Activated T-helper 2 cell treated with anti-CD3 and anti-CD28 coated beads, Interferon-gamma antibody, Interleukin-2, Interleukin-4, amounts not matched to agents 10 μg/mL and 5 μg/mL and 100 μg/mL, durations not matched to agents 14 hours and 24 hours and 36 hours (primary cell): ENCODE measurements at regions not wholly inside any gene's neighbourhood (a gene's known extent, or its start where the extent isn't known, plus 50 kb on each side); places are given as distances from the start of the nearest gene placed in this dataset.
"Not testable (repeated sequence)": the region's sequence is repeated elsewhere in the genome, so short reads cannot be mapped to it uniquely, and the experiment has no call there.

ENCODE experiments used
- DNase-seq: peaks from one replicate; pipeline ENCODE4 v3.0.0; 2021; ENCODE audit warnings: low spot score
- H3K27ac Mint-ChIP-seq: one replicate; pipeline ENCODE4 v1.8.0; 2021; ENCODE audit warnings: mixed read lengths
- H3K27me3 Mint-ChIP-seq: one replicate; pipeline ENCODE4 v1.8.0; 2021; ENCODE audit warnings: low read depth, mixed read lengths
- H3K36me3 Mint-ChIP-seq: one replicate; pipeline ENCODE4 v1.8.0; 2021; ENCODE audit warnings: low read depth, mixed read lengths
- H3K4me1 Mint-ChIP-seq: one replicate; pipeline ENCODE4 v1.8.0; 2021; ENCODE audit warnings: low read depth, mixed read lengths
- H3K4me3 Mint-ChIP-seq: one replicate; pipeline ENCODE4 v1.8.0; 2021; ENCODE audit warnings: low read depth, mild to moderate bottlenecking, moderate library complexity, mixed read lengths
- H3K9me3 Mint-ChIP-seq: one replicate; pipeline ENCODE4 v1.8.0; 2021; ENCODE audit warnings: mixed read lengths
- intact Hi-C: fragments of 100-400 bp; cut with micrococcal nuclease; formaldehyde crosslinking; loops from one replicate; pipeline ENCODE4 v1.15.1; 2023

DNA sequence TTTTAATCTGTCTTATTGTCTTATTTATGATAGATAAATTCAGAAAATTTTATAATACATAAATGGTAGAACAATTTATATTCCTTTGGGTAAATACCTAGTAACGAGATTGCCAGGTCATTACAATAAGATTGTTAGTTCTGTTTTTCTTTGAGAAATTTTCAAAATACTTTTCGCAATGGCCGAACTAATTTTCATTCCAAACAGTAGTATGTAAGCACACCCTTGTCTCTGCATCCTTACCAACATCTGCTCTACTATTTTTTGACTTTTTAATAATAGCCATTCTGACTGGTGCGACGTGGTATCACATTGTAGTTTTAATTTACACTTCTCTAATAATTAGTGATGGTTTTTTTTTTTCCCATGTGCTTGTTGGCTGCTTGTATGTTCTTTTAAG is 351.4 kb upstream of the LUZP2 start:
- intact Hi-C loops = no loop called here
- no peaks in the 10 kb centered on the region for H3K27me3 Mint-ChIP-seq
- peaks cover 16% of the 10 kb centered on the region for H3K9me3 Mint-ChIP-seq
- no peaks in the 10 kb centered on the region for H3K4me1 Mint-ChIP-seq
- no peak overlapping the region for H3K4me3 Mint-ChIP-seq
- no peaks in the 10 kb centered on the region for H3K36me3 Mint-ChIP-seq
- DNase-seq = no peak
- no peak overlapping the region for H3K27ac Mint-ChIP-seq

DNA sequence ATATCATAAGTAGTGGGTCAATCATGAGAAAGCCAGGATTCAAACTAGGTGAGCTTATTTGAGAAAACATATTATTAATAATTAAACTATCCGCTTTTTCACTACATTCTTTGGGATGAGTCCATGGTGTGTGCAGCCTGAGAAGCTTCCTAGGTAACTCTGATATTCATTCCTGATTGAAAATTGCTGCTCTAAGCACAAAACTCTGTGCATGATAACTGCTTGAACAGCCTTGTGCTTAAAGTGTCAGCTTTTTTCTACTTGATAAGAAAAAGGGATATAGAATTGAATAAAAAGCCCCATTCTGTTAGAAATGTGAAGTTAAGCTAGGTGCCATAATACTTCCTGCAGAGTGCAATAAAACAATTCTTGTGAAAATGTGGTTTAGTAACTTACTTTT is 343.5 kb upstream of the LUZP2 start:
- no peak for DNase-seq
- H3K4me3 Mint-ChIP-seq = no peak overlapping the region
- H3K4me1 Mint-ChIP-seq = no peaks in the 10 kb centered on the region
- no peaks in the 10 kb centered on the region for H3K36me3 Mint-ChIP-seq
- intact Hi-C loops = no loop called here
- no peaks in the 10 kb centered on the region for H3K27me3 Mint-ChIP-seq
- H3K9me3 Mint-ChIP-seq = peaks cover 18% of the 10 kb centered on the region
- no peak overlapping the region for H3K27ac Mint-ChIP-seq

DNA sequence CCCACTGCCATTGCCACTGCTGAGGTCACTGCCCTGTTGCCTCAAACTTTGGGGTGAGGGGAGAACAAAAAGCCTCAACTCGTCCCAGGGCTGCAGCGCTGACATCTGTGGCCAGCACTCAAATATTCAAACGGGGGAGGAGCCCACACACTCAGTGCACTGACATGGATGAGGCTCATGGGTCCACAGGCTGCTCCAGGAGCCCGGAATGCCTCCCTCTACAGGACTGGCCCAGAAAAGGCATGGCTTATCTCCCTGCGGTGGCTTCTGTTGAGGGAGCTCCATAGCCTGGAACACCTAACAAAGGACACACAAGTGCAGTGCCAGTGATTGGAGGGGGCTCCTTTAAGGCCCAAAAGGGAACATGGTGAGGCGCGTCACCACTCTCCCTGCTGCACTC is 341.1 kb upstream of the LUZP2 start:
- Mint-ChIP-seq H3K27me3 (no peaks in the 10 kb centered on the region), H3K9me3 (peaks cover 15% of the 10 kb centered on the region), H3K27ac (no peak overlapping the region), H3K4me3 (no peak overlapping the region), H3K4me1 (no peaks in the 10 kb centered on the region), H3K36me3 (no peaks in the 10 kb centered on the region)
- intact Hi-C loops = no loop called here
- no peak for DNase-seq

DNA sequence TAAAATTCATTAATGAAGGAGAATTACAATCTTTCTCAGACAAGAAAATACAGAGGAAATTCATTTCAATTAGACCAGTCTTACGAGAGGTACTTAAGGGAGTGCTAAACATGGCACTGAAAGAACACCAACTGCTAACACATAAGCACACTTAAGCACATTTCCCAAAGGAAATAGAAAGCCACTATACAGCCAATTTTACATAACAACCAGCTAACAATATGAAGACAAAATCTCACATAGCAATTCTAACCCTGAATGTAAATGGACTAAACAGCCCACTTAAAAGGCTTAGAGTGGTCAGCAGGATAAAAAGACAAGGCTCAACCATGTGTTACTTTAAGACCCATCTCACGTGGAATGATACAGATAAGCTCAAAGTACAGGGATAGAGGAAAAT is 339.5 kb upstream of the LUZP2 start:
- no peak overlapping the region for H3K27ac Mint-ChIP-seq
- no peaks in the 10 kb centered on the region for H3K27me3 Mint-ChIP-seq
- no peaks in the 10 kb centered on the region for H3K36me3 Mint-ChIP-seq
- H3K4me1 Mint-ChIP-seq = no peaks in the 10 kb centered on the region
- intact Hi-C loops = no loop called here
- DNase-seq = no peak
- H3K4me3 Mint-ChIP-seq = no peak overlapping the region
- H3K9me3 Mint-ChIP-seq = peaks cover 16% of the 10 kb centered on the region

DNA sequence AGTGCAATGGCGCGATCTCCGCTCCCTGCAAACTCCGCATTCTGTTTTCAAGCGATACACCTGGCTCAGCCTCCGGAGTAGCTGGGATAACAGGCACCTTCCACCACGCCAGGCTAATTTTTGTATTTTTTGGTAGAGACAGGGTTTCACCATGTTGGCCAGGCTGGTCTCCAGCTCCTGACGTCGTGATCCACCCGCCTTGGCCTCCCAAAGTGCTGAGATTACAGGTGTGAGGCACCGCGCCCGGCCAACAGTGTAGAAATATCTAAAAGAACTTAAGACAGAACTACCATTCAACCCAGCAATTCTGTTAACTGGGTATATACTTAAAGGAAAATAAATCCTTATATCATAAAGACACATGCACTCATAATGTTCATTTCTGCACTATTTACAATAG is 335.3 kb upstream of the LUZP2 start:
- Mint-ChIP-seq H3K4me1 (no peaks in the 10 kb centered on the region), H3K9me3 (peaks cover 18% of the 10 kb centered on the region), H3K27me3 (no peaks in the 10 kb centered on the region), H3K36me3 (no peaks in the 10 kb centered on the region), H3K27ac (no peak overlapping the region), H3K4me3 (no peak overlapping the region)
- intact Hi-C loops = no loop called here
- no peak for DNase-seq

DNA sequence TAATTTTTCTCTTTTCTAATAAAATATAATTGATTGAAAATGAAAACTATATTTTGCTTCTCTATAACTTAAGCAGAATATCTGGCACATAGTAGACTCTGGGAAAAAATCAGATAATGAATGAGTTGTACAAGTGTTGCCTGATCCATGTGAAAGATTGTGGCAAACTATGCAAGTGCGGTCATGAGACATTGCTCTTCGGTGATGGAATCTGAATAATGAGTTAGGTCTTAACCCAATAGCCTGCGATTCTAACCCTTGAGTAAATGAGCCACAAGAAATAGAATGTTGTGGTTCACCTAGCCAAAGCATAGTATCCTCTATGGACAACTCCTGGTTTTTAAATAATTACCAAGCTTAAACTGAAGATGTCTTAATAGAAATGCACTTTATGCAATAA is 333.7 kb upstream of the LUZP2 start:
- Mint-ChIP-seq H3K4me1 (no peaks in the 10 kb centered on the region), H3K36me3 (no peaks in the 10 kb centered on the region), H3K27me3 (no peaks in the 10 kb centered on the region), H3K27ac (no peak overlapping the region), H3K4me3 (no peak overlapping the region), H3K9me3 (peaks cover 18% of the 10 kb centered on the region)
- intact Hi-C loops = no loop called here
- DNase-seq = no peak

DNA sequence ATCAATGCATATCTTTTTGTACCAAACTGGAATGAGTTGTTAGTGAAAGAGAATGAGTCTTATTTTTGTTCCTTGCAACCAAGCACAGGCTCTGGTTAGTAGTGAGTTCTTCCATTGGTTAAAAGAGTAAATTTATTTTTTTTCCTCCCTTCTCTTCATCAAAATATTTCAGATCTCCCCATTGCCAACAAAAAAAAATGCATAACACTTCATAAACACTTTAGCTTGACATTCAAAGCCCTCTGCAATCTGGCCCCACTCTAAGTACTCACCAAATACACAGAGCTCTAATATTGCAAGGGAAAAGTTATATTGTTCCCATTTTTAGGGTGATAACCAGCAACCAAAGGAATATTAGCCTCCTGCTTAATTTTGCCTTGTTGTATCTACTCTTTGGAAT is 333.0 kb upstream of the LUZP2 start:
- H3K4me1 Mint-ChIP-seq = no peaks in the 10 kb centered on the region
- no peak overlapping the region for H3K4me3 Mint-ChIP-seq
- peaks cover 18% of the 10 kb centered on the region for H3K9me3 Mint-ChIP-seq
- no peaks in the 10 kb centered on the region for H3K27me3 Mint-ChIP-seq
- no peak overlapping the region for H3K27ac Mint-ChIP-seq
- intact Hi-C loops = no loop called here
- DNase-seq = no peak
- no peaks in the 10 kb centered on the region for H3K36me3 Mint-ChIP-seq

DNA sequence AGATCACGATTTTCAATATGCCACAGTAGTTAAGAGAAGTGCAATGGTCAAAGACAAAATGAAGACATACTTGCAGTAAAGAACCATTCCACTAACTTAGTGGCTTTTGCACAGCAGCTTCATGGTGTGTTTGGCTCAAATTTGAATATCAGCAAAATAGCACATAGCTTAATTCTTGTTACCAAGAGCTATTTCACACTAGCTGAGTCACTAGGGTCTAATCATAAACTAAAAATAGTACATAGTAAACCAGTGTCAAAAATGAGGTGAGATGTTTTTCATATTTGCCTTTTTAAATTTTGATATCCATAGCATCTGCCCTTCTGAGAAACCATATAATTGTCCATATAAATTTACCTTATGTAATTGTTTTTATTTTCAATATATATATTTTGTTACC is 325.0 kb upstream of the LUZP2 start:
- H3K27me3 Mint-ChIP-seq = no peaks in the 10 kb centered on the region

DNA sequence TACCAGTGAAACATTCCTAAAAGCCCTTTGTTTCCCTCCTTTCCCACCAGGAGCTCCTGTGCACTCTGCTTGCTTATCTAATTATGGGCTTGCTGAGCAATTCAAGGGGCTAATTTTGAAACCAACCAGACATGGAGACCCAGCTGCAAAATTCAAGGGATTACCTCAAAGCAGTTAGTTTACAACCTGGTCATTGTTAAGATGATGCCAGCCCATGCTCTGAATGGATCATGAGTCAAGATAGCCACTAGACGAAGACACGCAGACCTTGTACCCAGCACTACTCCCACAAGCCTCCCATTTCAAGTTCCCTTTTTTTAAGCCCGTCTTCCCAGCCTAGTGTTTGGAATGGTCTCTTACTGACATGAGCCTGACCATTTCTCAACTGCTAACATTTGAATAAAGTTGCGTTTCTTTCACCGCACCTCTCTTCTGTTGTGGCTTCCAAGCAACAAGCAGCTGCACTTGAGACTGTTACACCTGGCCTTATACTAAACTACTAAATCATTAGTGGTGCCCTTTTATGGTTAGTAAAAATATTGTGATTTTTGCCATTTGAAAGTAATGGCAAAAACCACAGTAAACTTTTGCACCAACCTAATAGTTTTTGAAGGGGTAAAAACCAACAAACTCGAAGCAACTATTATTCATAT is 315.3 kb upstream of the LUZP2 start:
- Mint-ChIP-seq H3K4me1 (no peaks in the 10 kb centered on the region), H3K9me3 (peaks cover 16% of the 10 kb centered on the region), H3K27ac (no peak overlapping the region), H3K27me3 (no peaks in the 10 kb centered on the region), H3K36me3 (no peaks in the 10 kb centered on the region), H3K4me3 (no peak overlapping the region)
- intact Hi-C loops = no loop called here
- DNase-seq = no peak

More for the DNA sequence above, 325.0 kb upstream of the LUZP2 start:
- intact Hi-C loops = no loop called here
- no peak overlapping the region for H3K27ac Mint-ChIP-seq
- H3K36me3 Mint-ChIP-seq = no peaks in the 10 kb centered on the region
- no peak for DNase-seq
- H3K4me1 Mint-ChIP-seq = no peaks in the 10 kb centered on the region
- H3K9me3 Mint-ChIP-seq = peaks cover 14% of the 10 kb centered on the region
- no peak overlapping the region for H3K4me3 Mint-ChIP-seq

DNA sequence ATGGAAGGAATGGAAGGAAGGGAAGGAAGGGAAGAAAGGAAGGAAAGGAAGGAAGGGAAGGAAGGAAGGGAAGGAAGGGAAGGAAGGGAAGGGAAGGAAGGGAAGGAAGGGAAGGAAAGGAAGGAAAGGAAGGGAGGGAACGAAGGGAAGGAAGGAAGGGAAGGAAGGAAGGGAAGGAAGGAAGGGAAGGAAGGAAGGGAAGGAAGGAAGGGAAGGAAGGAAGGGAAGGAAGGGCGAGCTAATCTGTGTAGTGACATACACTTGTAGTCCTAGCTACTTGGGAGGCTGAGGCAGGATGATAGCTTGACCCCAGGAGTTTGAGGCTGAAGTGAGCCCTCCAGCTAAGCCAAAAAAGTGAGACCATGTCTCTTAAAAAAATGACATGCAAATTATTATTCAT is 311.3 kb upstream of the LUZP2 start:
- H3K4me3 Mint-ChIP-seq, intact Hi-C loops, H3K36me3 Mint-ChIP-seq, H3K27me3 Mint-ChIP-seq, DNase-seq, H3K4me1 Mint-ChIP-seq, H3K27ac Mint-ChIP-seq: not testable (repeated sequence)
- H3K9me3 Mint-ChIP-seq = peaks cover 23% of the 10 kb centered on the region

DNA sequence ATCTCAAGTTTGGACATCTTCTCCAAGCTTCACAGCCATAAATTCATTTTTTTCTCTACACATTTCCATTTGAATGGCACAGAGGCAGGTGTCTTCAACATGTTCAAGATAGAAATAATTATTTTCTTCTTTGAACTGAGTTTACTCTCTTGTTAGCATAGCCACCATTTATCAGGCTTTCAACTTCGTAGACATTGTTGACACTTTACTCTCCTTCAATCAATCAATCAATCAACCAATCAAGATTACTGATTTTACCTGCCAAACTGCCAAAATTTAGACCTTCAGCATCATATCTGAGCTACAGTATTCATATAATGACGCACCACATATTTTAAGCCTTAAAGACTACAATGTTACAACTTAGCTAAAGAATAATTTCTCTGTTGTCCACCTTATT is 300.1 kb upstream of the LUZP2 start:
- no peaks in the 10 kb centered on the region for H3K27me3 Mint-ChIP-seq
- intact Hi-C loops = no loop called here
- H3K4me3 Mint-ChIP-seq = no peak overlapping the region
- no peaks in the 10 kb centered on the region for H3K4me1 Mint-ChIP-seq
- no peaks in the 10 kb centered on the region for H3K36me3 Mint-ChIP-seq
- no peak for DNase-seq
- H3K27ac Mint-ChIP-seq = no peak overlapping the region
- peaks cover 26% of the 10 kb centered on the region for H3K9me3 Mint-ChIP-seq

DNA sequence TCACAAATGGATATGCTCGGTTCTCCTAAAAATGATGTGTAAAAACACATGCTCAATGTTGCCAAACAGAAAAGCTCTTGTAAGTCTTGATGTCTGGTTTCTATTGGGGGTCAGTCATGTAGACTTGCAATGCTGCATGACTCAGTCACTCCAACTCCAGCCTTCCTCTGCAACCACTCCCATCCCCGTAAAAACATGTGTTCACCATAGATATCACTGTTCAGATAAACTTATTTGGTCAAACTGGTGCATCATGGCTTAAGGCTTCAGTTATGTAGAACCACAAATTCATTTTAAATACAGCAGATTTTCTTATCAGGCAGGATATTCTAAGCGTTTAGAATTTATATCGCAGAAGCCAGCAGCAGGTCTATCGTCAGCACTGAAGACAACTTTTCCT is 298.4 kb upstream of the LUZP2 start:
- H3K4me3 Mint-ChIP-seq = no peak overlapping the region
- no peaks in the 10 kb centered on the region for H3K27me3 Mint-ChIP-seq
- H3K36me3 Mint-ChIP-seq = no peaks in the 10 kb centered on the region
- no peaks in the 10 kb centered on the region for H3K4me1 Mint-ChIP-seq
- no peak overlapping the region for H3K27ac Mint-ChIP-seq
- no peak for DNase-seq
- H3K9me3 Mint-ChIP-seq = peaks cover 22% of the 10 kb centered on the region
- intact Hi-C loops = no loop called here

DNA sequence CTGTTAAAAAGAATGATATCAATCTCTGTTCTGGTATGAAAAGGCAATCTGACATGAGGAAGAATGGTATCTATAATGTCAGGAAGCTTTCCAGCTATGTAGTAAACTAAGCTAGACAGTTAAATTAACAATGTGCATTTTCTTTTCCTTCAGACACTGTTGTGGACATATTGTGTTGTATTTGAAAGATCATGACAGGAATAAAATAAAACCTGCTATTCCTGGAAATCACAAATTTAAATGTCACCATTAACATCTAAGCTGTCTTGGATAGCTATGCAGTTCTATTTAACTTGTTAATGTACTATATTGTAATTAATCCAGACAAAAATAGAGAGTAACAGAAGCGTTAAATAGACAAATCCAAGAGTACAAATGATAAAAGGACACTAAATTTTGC is 297.4 kb upstream of the LUZP2 start:
- intact Hi-C loops = no loop called here
- peaks cover 19% of the 10 kb centered on the region for H3K9me3 Mint-ChIP-seq
- no peaks in the 10 kb centered on the region for H3K4me1 Mint-ChIP-seq
- H3K36me3 Mint-ChIP-seq = no peaks in the 10 kb centered on the region
- H3K4me3 Mint-ChIP-seq = no peak overlapping the region
- no peak overlapping the region for H3K27ac Mint-ChIP-seq
- DNase-seq = no peak
- no peaks in the 10 kb centered on the region for H3K27me3 Mint-ChIP-seq

DNA sequence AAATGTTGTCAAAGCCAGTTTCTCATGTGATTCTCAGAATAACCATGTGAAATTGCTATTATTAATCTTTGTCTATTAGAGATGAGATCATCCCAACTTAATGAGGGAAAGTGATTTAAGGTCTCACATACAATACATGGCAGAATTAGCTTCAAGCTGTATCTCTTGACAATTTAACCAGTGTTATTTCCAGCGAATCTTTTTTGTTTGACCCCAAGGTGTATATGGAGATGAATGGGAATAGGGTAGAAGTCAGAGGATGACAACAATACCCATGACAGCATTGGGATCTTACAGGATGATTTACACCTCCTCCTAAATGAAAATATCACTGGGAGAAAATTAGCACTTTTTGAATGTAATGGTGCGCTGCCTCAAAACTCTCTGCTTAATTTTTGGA is 290.8 kb upstream of the LUZP2 start:
- H3K27ac Mint-ChIP-seq = no peak overlapping the region
- H3K4me1 Mint-ChIP-seq = no peaks in the 10 kb centered on the region
- H3K36me3 Mint-ChIP-seq = no peaks in the 10 kb centered on the region
- intact Hi-C loops = no loop called here
- peaks cover 15% of the 10 kb centered on the region for H3K9me3 Mint-ChIP-seq
- H3K27me3 Mint-ChIP-seq = no peaks in the 10 kb centered on the region
- no peak for DNase-seq
- no peak overlapping the region for H3K4me3 Mint-ChIP-seq
